MCF 10A (cell line): ENCODE measurements at regions not wholly inside any gene's neighbourhood (a gene's known extent, or its start where the extent isn't known, plus 50 kb on each side); places are given as distances from the start of the nearest gene placed in this dataset.

ENCODE experiments used
- BruUV-seq: library from RNA; stranded (reverse); fragments of 400-500 nt; replicated peaks from 2 replicates; lab custom pipeline; 2021; lab: Mats Ljungman, UMichigan
- CTCF ChIA-PET: fragments of 300-600 bp; sonication (Branson Sonifier 250); formaldehyde crosslinking; extraction: SDS; loops from one replicate; lab custom pipeline; 2021; ENCODE audit warnings: antibody characterized with exemption, inconsistent platforms; lab: Yijun Ruan, JAX
- POLR2A ChIA-PET: fragments of 300-600, 350-650 bp; sonication (Branson Sonifier 250); formaldehyde crosslinking; extraction: SDS; loops from one replicate; lab custom pipeline; 2020; ENCODE audit warnings: antibody characterized with exemption, inconsistent platforms; lab: Yijun Ruan, JAX
- DNase-seq: peaks from one replicate; pipeline ENCODE4 v3.0.0-alpha.2; 2018; ENCODE audit not compliant: unreplicated experiment
- H3K27ac Mint-ChIP-seq: one replicate; pipeline ENCODE4 v1.8.0; 2022; ENCODE audit warnings: mild to moderate bottlenecking, low read depth, mixed read lengths; ENCODE audit not compliant: unreplicated experiment
- H3K27me3 Mint-ChIP-seq: one replicate; pipeline ENCODE4 v1.8.0; 2022; ENCODE audit warnings: mixed read lengths; ENCODE audit not compliant: insufficient read depth, unreplicated experiment
- H3K36me3 Mint-ChIP-seq: one replicate; pipeline ENCODE4 v1.8.0; 2022; ENCODE audit warnings: mild to moderate bottlenecking, moderate library complexity, mixed read lengths; ENCODE audit not compliant: insufficient read depth, unreplicated experiment
- H3K4me1 Mint-ChIP-seq: one replicate; pipeline ENCODE4 v1.8.0; 2022; ENCODE audit warnings: mixed read lengths; ENCODE audit not compliant: insufficient read depth, unreplicated experiment
- H3K4me3 Mint-ChIP-seq: one replicate; pipeline ENCODE4 v1.8.0; 2022; ENCODE audit warnings: mild to moderate bottlenecking, moderate library complexity, mixed read lengths; ENCODE audit not compliant: unreplicated experiment
- H3K9me3 Mint-ChIP-seq: one replicate; pipeline ENCODE4 v1.8.0; 2022; ENCODE audit warnings: mixed read lengths; ENCODE audit not compliant: unreplicated experiment
- intact Hi-C: fragments of 100-400 bp; cut with micrococcal nuclease; formaldehyde crosslinking; loops from 2 replicates; pipeline ENCODE4 v1.14.1; 2022
- TF ChIP-seq, protein P1 (sequence below): fragments of 200-600 bp; IDR thresholded peaks from one replicate; pipeline ENCODE4 v1.8.0; 2022; ENCODE audit warnings: antibody characterized with exemption, mild to moderate bottlenecking; ENCODE audit not compliant: unreplicated experiment

- Mint-ChIP-seq H3K27me3 (peaks cover 30% of the 10 kb centered on the region), H3K36me3 (no peaks in the 10 kb centered on the region), H3K9me3 (no peaks in the 10 kb centered on the region), H3K4me3 (no peak overlapping the region), H3K27ac (no peak overlapping the region), H3K4me1 (no peaks in the 10 kb centered on the region)
- TF ChIP-seq, protein P1, sequence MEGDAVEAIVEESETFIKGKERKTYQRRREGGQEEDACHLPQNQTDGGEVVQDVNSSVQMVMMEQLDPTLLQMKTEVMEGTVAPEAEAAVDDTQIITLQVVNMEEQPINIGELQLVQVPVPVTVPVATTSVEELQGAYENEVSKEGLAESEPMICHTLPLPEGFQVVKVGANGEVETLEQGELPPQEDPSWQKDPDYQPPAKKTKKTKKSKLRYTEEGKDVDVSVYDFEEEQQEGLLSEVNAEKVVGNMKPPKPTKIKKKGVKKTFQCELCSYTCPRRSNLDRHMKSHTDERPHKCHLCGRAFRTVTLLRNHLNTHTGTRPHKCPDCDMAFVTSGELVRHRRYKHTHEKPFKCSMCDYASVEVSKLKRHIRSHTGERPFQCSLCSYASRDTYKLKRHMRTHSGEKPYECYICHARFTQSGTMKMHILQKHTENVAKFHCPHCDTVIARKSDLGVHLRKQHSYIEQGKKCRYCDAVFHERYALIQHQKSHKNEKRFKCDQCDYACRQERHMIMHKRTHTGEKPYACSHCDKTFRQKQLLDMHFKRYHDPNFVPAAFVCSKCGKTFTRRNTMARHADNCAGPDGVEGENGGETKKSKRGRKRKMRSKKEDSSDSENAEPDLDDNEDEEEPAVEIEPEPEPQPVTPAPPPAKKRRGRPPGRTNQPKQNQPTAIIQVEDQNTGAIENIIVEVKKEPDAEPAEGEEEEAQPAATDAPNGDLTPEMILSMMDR: no peak
- POLR2A ChIA-PET: interaction anchor here (0.6 kb wide), 1 partner anchor 169 kb away, joined by 3 read pairs; no protein-coding TSS in a partner anchor
- CTCF ChIA-PET: no interaction called here
- no peak for DNase-seq
- intact Hi-C loops: no loop called here
- no TSS peak for BruUV-seq
Measured at GRCh38 chr3:152037953-152038352, 164.5 kb downstream of the SUCNR1 start.

- TF ChIP-seq, protein P1: no peak
- ChIA-PET POLR2A (interaction anchor here (0.6 kb wide), 2 partner anchors 169 to 1446 kb away, joined by 3 to 4 read pairs; no protein-coding TSS in a partner anchor), CTCF (no interaction called here)
- Mint-ChIP-seq H3K9me3 (no peaks in the 10 kb centered on the region), H3K27ac (no peak overlapping the region), H3K36me3 (no peaks in the 10 kb centered on the region), H3K4me1 (no peaks in the 10 kb centered on the region), H3K4me3 (no peak overlapping the region), H3K27me3 (peaks cover 34% of the 10 kb centered on the region)
- BruUV-seq: no TSS peak
- intact Hi-C loops: no loop called here
- no peak for DNase-seq
Measured at GRCh38 chr3:152038490-152038889, 165.0 kb downstream of the SUCNR1 start.

- H3K27ac Mint-ChIP-seq: no peak overlapping the region
- ChIA-PET POLR2A (no interaction called here), CTCF (no interaction called here)
- no peaks in the 10 kb centered on the region for H3K4me1 Mint-ChIP-seq
- intact Hi-C loops: no loop called here
- H3K9me3 Mint-ChIP-seq: no peaks in the 10 kb centered on the region
- BruUV-seq: no TSS peak
- H3K27me3 Mint-ChIP-seq: peaks cover 48% of the 10 kb centered on the region
- no peak for DNase-seq
- no peak overlapping the region for H3K4me3 Mint-ChIP-seq
- H3K36me3 Mint-ChIP-seq: no peaks in the 10 kb centered on the region
- TF ChIP-seq, protein P1: no peak
Measured at GRCh38 chr3:152039887-152040286, 166.4 kb downstream of the SUCNR1 start.

GRCh38 chr3:152040319-152040718 is 166.9 kb downstream of the SUCNR1 start:
- BruUV-seq: no TSS peak
- H3K27ac Mint-ChIP-seq: no peak overlapping the region
- H3K4me3 Mint-ChIP-seq: no peak overlapping the region
- no peaks in the 10 kb centered on the region for H3K4me1 Mint-ChIP-seq
- DNase-seq: no peak
- POLR2A ChIA-PET: no interaction called here
- CTCF ChIA-PET: no interaction called here
- TF ChIP-seq, protein P1: no peak
- H3K36me3 Mint-ChIP-seq: no peaks in the 10 kb centered on the region
- peaks cover 52% of the 10 kb centered on the region for H3K27me3 Mint-ChIP-seq
- no peaks in the 10 kb centered on the region for H3K9me3 Mint-ChIP-seq
- intact Hi-C loops: no loop called here
